Heart left ventricle (tissue), 16 donors: ENCODE measurements at regions not wholly inside any gene's neighbourhood (a gene's known extent, or its start where the extent isn't known, plus 50 kb on each side); places are given as distances from the start of the nearest gene placed in this dataset.

ENCODE experiments used
- ATAC-seq, 4 donors: fragments of 200-7000 bp; cut with Tn5 transposase; one replicate each; pipeline ENCODE4 v1.9.1; 2020 to 2022; ENCODE audit warnings: moderate library complexity in 4 of 4, mild to moderate bottlenecking in 3 of 4, moderate number of reproducible peaks in 1 of 4
- DNase-seq, 5 donors: peaks; one replicate each; pipeline ENCODE4 v3.0.0-alpha.2; 2020
- H3K27ac ChIP-seq, 12 donors: fragments of 200-600 bp; sonication (generic) in 4 of 12; one replicate each; pipeline versions ENCODE4 v1.5.0 to v1.8.0; 2016 to 2022; ENCODE audit warnings: mild to moderate bottlenecking in 2 of 12
- H3K27me3 ChIP-seq, 9 donors: fragments of 200-600 bp; sonication (generic) in 2 of 9; one replicate each; pipeline versions ENCODE4 v1.5.1 to v1.8.0; 2016 to 2022; ENCODE audit warnings: mild to moderate bottlenecking in 3 of 9
- H3K36me3 ChIP-seq, 9 donors: fragments of 200-600 bp; sonication (generic) in 2 of 9; one replicate each; pipeline versions ENCODE4 v1.5.0 to v1.8.0; 2018 to 2022; ENCODE audit warnings: mild to moderate bottlenecking in 2 of 9
- H3K4me1 ChIP-seq, 12 donors: fragments of 200-600 bp; sonication (generic) in 4 of 12; one replicate each; pipeline versions ENCODE4 v1.5.0 to v1.8.0; 2016 to 2022; ENCODE audit warnings: mild to moderate bottlenecking in 3 of 12
- H3K4me3 ChIP-seq, 12 donors: fragments of 200-600 bp; sonication (generic) in 4 of 12; one replicate each; pipeline versions ENCODE4 v1.5.0 to v1.8.0; 2017 to 2022; ENCODE audit warnings: mild to moderate bottlenecking in 9 of 12, moderate library complexity in 4 of 12
- H3K9me3 ChIP-seq, 12 donors: fragments of 200-600 bp; sonication (generic) in 4 of 12; one replicate each; pipeline versions ENCODE4 v1.5.0 to v1.8.0; 2016 to 2022; ENCODE audit warnings: mild to moderate bottlenecking in 1 of 12
- POLR2A ChIP-seq, 2 donors: fragments of 450-650 bp; IDR thresholded peaks; one replicate each; pipeline ENCODE4 v1.6.1; 2017; ENCODE audit warnings: antibody characterized with exemption in 2 of 2, mild to moderate bottlenecking in 2 of 2, moderate library complexity in 2 of 2
- WGBS, 4 donors: extraction: QIAGEN DNeasy Blood & Tissue Kit in 2 of 4; methylation state at CpG; one replicate each; pipeline versions ENCODE4 v1.1.5 to v1.1.7; 2013 to 2018; 5-methylcytosine and 5-hydroxymethylcytosine counted together
- intact Hi-C, 10 donors: fragments of 100-400 bp; cut with DNase I; formaldehyde crosslinking; loops; one replicate each; pipeline versions ENCODE4 v1.11.1 to v1.14.2; 2022
- TF ChIP-seq, protein P1 (sequence below), 12 donors: fragments of 200-600 bp; sonication (generic) in 4 of 12; IDR thresholded peaks; one replicate each; pipeline versions ENCODE4 v1.5.0 to v1.8.0; 2018 to 2022; ENCODE audit warnings: antibody characterized with exemption in 12 of 12, mild to moderate bottlenecking in 5 of 12
- donor health status: ischemic (EF 13 %, LVEDD 7.1; RV severe dilation, severe dysfunction).
- donor health status: healthy with polysubstance abuse.
- donor health status: DM: no; HTN: yes; CAD: no.
- donor health status: DM: no; HTN: no; CAD: no.
- donor health status: ischemic (EF 25% LVEDD 6.9; RV normal size, moderate dysfunction).
- donor health status: ischemic (EF 25% LVEDD 5.7; RV mildly dilated, moderate dysfunction).
- donor health status: healthy.
- donor health status: DM: yes; HTN: yes; CAD: no.
- donor health status: ischemic (EF 35%, LVEDD 5.7; RV mildly dilated, moderate dysfunction).
- donor health status: nonischemic (EF 11% LVEDD 7.7; RV severe dilation, severe dysfunction).
- donor health status: DM: yes; HTN: yes; CAD: no.
- donor health status: PGD.
- donor health status: ischemic (EF 29% LVEDD 5.4; RV normal size, mild dysfunction).
- donor health status: nonischemic (EF 23%, LVEDD 6.1; RV moderate dilation, normal function).

DNA sequence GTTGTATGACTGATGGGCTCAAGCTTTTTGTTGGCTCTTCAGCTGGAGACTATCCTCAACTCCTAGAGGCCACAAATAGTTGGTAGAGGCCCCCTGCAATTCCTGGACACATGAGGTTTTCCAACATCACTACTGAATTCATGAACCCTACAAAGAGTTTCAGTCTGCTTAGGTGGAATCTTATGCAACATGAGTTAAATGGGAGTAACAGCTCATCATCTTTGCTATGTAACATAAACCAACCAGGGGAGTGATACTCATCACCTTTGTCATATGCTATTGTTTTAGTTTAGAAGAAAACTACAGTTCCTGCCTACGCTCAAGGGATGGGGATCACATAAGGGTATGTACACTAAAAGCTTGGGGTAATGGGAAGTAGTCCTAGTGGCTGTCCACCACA lies 729.4 kb downstream of the SORCS1 start:
- H3K27me3 ChIP-seq = no peaks in the 10 kb centered on the region
- WGBS, 4 donors = 69 to 91% (median 85%) methylated on average over 1 of the region's 1 CpG
- H3K4me3 ChIP-seq = no peak overlapping the region
- no peaks in the 10 kb centered on the region for H3K4me1 ChIP-seq
- intact Hi-C loops = loop anchor here in 1 of 10 donors (10.0 kb wide), 1 partner anchor 60 kb away; no protein-coding TSS in a partner anchor
- TF ChIP-seq, protein P1, sequence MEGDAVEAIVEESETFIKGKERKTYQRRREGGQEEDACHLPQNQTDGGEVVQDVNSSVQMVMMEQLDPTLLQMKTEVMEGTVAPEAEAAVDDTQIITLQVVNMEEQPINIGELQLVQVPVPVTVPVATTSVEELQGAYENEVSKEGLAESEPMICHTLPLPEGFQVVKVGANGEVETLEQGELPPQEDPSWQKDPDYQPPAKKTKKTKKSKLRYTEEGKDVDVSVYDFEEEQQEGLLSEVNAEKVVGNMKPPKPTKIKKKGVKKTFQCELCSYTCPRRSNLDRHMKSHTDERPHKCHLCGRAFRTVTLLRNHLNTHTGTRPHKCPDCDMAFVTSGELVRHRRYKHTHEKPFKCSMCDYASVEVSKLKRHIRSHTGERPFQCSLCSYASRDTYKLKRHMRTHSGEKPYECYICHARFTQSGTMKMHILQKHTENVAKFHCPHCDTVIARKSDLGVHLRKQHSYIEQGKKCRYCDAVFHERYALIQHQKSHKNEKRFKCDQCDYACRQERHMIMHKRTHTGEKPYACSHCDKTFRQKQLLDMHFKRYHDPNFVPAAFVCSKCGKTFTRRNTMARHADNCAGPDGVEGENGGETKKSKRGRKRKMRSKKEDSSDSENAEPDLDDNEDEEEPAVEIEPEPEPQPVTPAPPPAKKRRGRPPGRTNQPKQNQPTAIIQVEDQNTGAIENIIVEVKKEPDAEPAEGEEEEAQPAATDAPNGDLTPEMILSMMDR (IDR thresholded peaks at IDR 0.05) = no peak
- TF ChIP-seq POLR2A (IDR thresholded peaks at IDR 0.05) = no peak
- ATAC-seq (no peak), DNase-seq (no peak)
- H3K36me3 ChIP-seq = no peaks in the 10 kb centered on the region
- no peak overlapping the region for H3K27ac ChIP-seq
- H3K9me3 ChIP-seq = peaks cover 0 to 11% (median 0%) of the 10 kb centered on the region in 12 donors

DNA sequence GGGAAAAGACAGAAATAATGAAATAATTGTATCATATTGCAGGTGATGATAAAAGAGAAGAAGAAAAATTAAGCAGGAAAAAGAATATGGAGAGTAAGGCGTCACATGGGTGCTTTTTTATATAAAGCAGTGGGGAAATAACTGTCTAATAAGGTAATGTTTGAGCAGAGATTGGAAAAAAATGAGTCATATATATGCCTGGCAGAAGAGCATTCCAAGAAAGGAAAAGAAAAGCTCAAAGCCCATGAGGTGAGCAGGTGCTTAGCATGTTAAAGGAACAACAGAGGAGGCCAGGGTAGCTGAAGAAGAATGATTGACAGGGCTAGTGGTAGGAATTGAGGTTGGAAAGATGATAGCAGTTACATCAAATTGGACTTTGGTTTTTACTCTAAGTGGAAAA lies 739.5 kb downstream of the SORCS1 start:
- Histone ChIP-seq H3K4me1 (no peaks in the 10 kb centered on the region), H3K4me3 (no peak overlapping the region), H3K36me3 (no peaks in the 10 kb centered on the region), H3K9me3 (no peaks in the 10 kb centered on the region), H3K27me3 (no peaks in the 10 kb centered on the region), H3K27ac (no peak overlapping the region)
- intact Hi-C loops = no loop called here
- no peak for ATAC-seq
- 70 to 83% (median 78%) methylated on average over 1 of the region's 1 CpG for WGBS, 4 donors
- no peak for DNase-seq
- no peak for TF ChIP-seq POLR2A (IDR thresholded peaks at IDR 0.05)
- TF ChIP-seq, protein P1 (IDR thresholded peaks at IDR 0.05) = no peak

DNA sequence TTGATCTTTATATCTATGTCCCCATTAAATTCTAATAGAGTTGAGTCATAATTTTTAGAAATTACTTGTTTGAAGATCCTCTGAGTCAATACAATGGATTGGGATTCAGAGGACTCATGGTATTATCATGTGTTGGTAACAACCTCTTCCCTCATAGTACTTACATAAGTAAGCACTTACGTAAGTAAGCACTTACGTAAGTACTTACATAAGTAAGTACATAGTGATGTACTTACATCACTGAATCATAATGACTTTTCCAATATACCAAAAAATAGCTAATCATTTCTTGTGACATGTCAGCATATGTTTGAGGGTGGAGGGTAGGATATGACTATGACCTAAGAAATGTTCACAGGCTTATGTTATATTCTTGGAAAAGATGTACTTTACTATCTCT lies 740.5 kb downstream of the SORCS1 start:
- Histone ChIP-seq H3K36me3 (no peaks in the 10 kb centered on the region), H3K27me3 (no peaks in the 10 kb centered on the region), H3K9me3 (no peaks in the 10 kb centered on the region), H3K27ac (no peak overlapping the region), H3K4me3 (no peak overlapping the region), H3K4me1 (no peaks in the 10 kb centered on the region)
- TF ChIP-seq, protein P1 (IDR thresholded peaks at IDR 0.05) = no peak
- TF ChIP-seq POLR2A (IDR thresholded peaks at IDR 0.05) = no peak
- ATAC-seq = no peak
- no peak for DNase-seq
- WGBS, 4 donors = 85 to 97% (median 93%) methylated on average over 2 of the region's 2 CpGs
- intact Hi-C loops = no loop called here

DNA sequence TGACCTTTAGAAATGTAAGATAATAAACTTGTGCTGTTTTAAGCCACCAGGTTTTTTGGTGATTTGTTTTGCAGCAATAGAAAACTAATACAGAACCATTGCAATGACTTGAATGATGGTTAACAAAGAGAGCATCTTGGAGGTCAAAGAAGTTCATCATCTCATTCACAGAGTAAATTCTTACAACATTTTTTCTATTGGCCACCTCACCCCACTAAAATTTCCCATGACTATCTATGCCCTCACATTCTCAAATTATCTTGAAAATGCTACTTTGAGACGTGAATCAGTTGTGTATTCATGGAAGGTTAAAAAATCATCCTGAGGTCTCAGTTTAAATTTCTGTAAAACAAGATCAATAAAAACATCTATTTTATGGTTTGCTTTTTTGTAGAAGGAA lies 754.2 kb downstream of the SORCS1 start:
- intact Hi-C loops = no loop called here
- TF ChIP-seq, protein P1 (IDR thresholded peaks at IDR 0.05) = no peak
- no peak for TF ChIP-seq POLR2A (IDR thresholded peaks at IDR 0.05)
- ATAC-seq (no peak), DNase-seq (no peak)
- no peaks in the 10 kb centered on the region for H3K27me3 ChIP-seq
- H3K9me3 ChIP-seq = no peaks in the 10 kb centered on the region
- no peak overlapping the region for H3K27ac ChIP-seq
- WGBS, 4 donors = 59 to 78% (median 68%) methylated on average over 1 of the region's 1 CpG
- no peaks in the 10 kb centered on the region for H3K4me1 ChIP-seq
- H3K4me3 ChIP-seq = no peak overlapping the region
- H3K36me3 ChIP-seq = no peaks in the 10 kb centered on the region
